ENCODE measurements at regions not wholly inside any gene's neighbourhood (a gene's known extent, or its start where the extent isn't known, plus 50 kb on each side); places are given as distances from the start of the nearest gene placed in this dataset.

DNA sequence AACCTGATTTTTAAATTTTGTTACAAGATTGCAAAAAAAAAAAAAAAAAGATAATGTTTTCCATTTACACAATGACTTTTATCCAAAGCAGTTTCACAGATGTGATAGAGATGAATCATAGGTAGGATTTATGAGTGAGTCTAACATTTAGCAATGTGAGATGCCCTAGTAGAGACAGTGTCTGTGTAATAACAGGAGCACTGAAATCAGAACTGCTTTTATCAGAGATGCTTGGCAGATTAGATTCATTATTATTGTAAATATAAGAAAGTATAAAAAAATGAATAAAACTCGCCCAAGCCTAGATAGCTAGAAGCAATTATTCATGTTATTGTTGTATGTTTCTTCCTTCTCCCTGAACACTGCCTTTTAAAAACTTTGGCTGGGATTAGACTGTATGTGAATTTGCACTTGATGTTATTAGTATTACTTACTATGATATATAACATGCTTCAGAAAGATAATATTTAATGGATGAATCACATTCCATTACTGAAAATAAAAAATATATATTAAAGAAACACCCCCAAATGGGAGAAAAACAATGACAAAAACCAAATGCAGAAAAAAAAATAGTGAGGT lies 567.3 kb upstream of the KLF4 start (continued):
- TF ChIP-seq, protein P1, sequence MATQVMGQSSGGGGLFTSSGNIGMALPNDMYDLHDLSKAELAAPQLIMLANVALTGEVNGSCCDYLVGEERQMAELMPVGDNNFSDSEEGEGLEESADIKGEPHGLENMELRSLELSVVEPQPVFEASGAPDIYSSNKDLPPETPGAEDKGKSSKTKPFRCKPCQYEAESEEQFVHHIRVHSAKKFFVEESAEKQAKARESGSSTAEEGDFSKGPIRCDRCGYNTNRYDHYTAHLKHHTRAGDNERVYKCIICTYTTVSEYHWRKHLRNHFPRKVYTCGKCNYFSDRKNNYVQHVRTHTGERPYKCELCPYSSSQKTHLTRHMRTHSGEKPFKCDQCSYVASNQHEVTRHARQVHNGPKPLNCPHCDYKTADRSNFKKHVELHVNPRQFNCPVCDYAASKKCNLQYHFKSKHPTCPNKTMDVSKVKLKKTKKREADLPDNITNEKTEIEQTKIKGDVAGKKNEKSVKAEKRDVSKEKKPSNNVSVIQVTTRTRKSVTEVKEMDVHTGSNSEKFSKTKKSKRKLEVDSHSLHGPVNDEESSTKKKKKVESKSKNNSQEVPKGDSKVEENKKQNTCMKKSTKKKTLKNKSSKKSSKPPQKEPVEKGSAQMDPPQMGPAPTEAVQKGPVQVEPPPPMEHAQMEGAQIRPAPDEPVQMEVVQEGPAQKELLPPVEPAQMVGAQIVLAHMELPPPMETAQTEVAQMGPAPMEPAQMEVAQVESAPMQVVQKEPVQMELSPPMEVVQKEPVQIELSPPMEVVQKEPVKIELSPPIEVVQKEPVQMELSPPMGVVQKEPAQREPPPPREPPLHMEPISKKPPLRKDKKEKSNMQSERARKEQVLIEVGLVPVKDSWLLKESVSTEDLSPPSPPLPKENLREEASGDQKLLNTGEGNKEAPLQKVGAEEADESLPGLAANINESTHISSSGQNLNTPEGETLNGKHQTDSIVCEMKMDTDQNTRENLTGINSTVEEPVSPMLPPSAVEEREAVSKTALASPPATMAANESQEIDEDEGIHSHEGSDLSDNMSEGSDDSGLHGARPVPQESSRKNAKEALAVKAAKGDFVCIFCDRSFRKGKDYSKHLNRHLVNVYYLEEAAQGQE (IDR thresholded peaks at IDR 0.05; ENCODE audit: low read depth): no peak
- TF ChIP-seq ELF1 (IDR thresholded peaks at IDR 0.05; ENCODE audit: borderline replicate concordance, low read depth) (no peak), CEBPB (IDR thresholded peaks at IDR 0.05; ENCODE audit: low read depth) (peak; percentile 68; the same call in 1 of the 2 replicates), SP1 (IDR thresholded peaks at IDR 0.05; ENCODE audit: low read depth) (peak; percentile 63; the same call in 1 of the 2 replicates), EZH2 (IDR thresholded peaks at IDR 0.05) (no peak)

DNA sequence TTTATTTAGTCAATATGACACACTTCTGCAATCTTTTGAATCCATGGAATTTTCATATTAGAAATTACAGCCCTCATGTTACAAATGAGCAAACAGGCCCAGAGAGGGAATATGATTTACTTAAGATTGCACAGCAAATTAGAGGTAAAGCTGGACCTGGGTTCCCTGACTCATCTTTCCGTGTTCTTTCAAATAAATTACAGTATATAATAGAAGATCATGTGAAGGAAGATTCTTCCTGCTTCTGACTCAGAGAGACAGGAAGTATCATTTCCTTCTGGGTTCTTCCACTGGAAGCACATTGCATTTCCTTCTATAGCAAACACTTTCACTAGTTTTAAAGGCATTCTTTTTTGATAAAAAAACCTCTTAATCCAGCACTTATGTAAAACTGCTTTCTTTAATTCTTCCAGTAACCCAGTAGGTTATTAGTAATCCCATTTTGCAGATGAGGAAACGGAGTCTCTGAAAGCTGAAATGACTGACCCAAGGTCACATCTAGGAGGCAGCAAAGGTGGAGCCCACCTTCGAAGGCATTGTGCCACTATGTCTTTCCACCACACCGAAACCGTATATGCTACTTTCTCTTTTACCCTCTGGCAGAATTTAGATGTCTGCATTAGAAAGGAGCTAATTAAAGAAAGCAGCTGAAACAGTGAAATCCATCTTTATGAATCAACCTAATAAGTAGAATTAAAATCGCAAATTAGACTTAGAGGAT lies 566.7 kb upstream of the KLF4 start:
- ATAC-seq (no peak), DNase-seq (ENCODE audit: low read depth, low spot score) (no peak)
- intact Hi-C loops (cut with micrococcal nuclease): loop anchor here (2.0 to 5.0 kb wide), 4 partner anchors 55 to 574 kb away; no protein-coding TSS in a partner anchor
- H3K4me3 ChIP-seq (replicated peaks in 1 of 2; ENCODE audit: low read depth in 1 of 2, low read length in 2 of 2): 0 out of 4 replicates have a peak overlapping the region, but pooled peaks of 1 of the 2 experiments have one; percentile 3
- BruUV-seq (replicated peaks): no TSS peak
- H3K36me3 ChIP-seq (ENCODE audit: control insufficient read depth in 1 of 2, insufficient read depth in 2 of 2, low read length in 2 of 2): no peaks in the 10 kb centered on the region
- H3K27ac ChIP-seq (ENCODE audit: low read depth, low read length): no peak overlapping the region; the same call in 1 of the 2 replicates
- peak overlapping the region; percentile 57 for H3K4me2 ChIP-seq (ENCODE audit: low read length)
- no peak overlapping the region for H2AFZ ChIP-seq (ENCODE audit: low read depth, low read length, poor library complexity, severe bottlenecking)
- H3K9ac ChIP-seq (ENCODE audit: low read length): peak overlapping the region; percentile 9; the same call in 1 of the 2 replicates
- ChIA-PET POLR2A (no interaction called here), CTCF (no interaction called here), RAD21 (ENCODE audit: low non-redundant PET in 1 of 2, low total read pairs in 2 of 2, uncharacterized antibody in 2 of 2, unreplicated experiment in 2 of 2) (no interaction called here)
- H4K20me1 ChIP-seq (ENCODE audit: insufficient read depth): no peaks in the 10 kb centered on the region
- H3K9me3 ChIP-seq (ENCODE audit: control insufficient read depth in 1 of 2, insufficient read depth in 1 of 2, low read depth in 1 of 2, low read length in 2 of 2): no peaks in the 10 kb centered on the region
- no peaks in the 10 kb centered on the region for H3K27me3 ChIP-seq (ENCODE audit: insufficient read depth, low read length)
- no peaks in the 10 kb centered on the region for H3K79me2 ChIP-seq (ENCODE audit: insufficient read depth, low read length)
- no peaks in the 10 kb centered on the region for H3K9me2 ChIP-seq (ENCODE audit: insufficient read depth)
- peaks cover 39 to 91% of the 10 kb centered on the region in 2 experiments for H3K4me1 ChIP-seq (ENCODE audit: control insufficient read depth in 1 of 2, insufficient read depth in 2 of 2, low read length in 2 of 2)
- TF ChIP-seq YY1 (IDR thresholded peaks at IDR 0.05; ENCODE audit: extremely low read depth, insufficient replicate concordance, low read depth, low read length) (no peak), ELF1 (IDR thresholded peaks at IDR 0.05; ENCODE audit: borderline replicate concordance, low read depth) (no peak; the same call in 1 of the 2 replicates), POLR2AphosphoS5 (IDR thresholded peaks at IDR 0.05; ENCODE audit: low read depth, low read length) (no peak), POLR2A (IDR thresholded peaks at IDR 0.05; ENCODE audit: borderline replicate concordance, extremely low read depth, insufficient read depth, insufficient read length) (no peak), CEBPB (IDR thresholded peaks at IDR 0.05; ENCODE audit: low read depth) (0 out of 2 replicates have a peak, but pooled peaks have one; percentile 33), SP1 (IDR thresholded peaks at IDR 0.05; ENCODE audit: low read depth) (peak; percentile 59), CBX3 (IDR thresholded peaks at IDR 0.05; ENCODE audit: low read depth) (peak; percentile 68), EZH2 (IDR thresholded peaks at IDR 0.05) (no peak), FOSL1 (IDR thresholded peaks at IDR 0.05; ENCODE audit: low read depth) (peak; percentile 58), ZNF274 (IDR thresholded peaks at IDR 0.05; ENCODE audit: low read depth, low read length) (no peak)
- TF ChIP-seq, protein P2, sequence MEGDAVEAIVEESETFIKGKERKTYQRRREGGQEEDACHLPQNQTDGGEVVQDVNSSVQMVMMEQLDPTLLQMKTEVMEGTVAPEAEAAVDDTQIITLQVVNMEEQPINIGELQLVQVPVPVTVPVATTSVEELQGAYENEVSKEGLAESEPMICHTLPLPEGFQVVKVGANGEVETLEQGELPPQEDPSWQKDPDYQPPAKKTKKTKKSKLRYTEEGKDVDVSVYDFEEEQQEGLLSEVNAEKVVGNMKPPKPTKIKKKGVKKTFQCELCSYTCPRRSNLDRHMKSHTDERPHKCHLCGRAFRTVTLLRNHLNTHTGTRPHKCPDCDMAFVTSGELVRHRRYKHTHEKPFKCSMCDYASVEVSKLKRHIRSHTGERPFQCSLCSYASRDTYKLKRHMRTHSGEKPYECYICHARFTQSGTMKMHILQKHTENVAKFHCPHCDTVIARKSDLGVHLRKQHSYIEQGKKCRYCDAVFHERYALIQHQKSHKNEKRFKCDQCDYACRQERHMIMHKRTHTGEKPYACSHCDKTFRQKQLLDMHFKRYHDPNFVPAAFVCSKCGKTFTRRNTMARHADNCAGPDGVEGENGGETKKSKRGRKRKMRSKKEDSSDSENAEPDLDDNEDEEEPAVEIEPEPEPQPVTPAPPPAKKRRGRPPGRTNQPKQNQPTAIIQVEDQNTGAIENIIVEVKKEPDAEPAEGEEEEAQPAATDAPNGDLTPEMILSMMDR (IDR thresholded peaks at IDR 0.05 in 2 of 3, conservative IDR thresholded peaks at IDR 0.05 in 1 of 3; ENCODE audit: borderline replicate concordance in 1 of 3, insufficient read depth in 1 of 3, low read depth in 2 of 3, low read length in 2 of 3): 0 out of 6 replicates have a peak, but pooled peaks of 1 of the 3 experiments have one; percentile 10
- TF ChIP-seq, protein P3, sequence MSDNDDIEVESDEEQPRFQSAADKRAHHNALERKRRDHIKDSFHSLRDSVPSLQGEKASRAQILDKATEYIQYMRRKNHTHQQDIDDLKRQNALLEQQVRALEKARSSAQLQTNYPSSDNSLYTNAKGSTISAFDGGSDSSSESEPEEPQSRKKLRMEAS (IDR thresholded peaks at IDR 0.05): no peak; the same call in 1 of the 2 replicates
- TF ChIP-seq, protein P4, sequence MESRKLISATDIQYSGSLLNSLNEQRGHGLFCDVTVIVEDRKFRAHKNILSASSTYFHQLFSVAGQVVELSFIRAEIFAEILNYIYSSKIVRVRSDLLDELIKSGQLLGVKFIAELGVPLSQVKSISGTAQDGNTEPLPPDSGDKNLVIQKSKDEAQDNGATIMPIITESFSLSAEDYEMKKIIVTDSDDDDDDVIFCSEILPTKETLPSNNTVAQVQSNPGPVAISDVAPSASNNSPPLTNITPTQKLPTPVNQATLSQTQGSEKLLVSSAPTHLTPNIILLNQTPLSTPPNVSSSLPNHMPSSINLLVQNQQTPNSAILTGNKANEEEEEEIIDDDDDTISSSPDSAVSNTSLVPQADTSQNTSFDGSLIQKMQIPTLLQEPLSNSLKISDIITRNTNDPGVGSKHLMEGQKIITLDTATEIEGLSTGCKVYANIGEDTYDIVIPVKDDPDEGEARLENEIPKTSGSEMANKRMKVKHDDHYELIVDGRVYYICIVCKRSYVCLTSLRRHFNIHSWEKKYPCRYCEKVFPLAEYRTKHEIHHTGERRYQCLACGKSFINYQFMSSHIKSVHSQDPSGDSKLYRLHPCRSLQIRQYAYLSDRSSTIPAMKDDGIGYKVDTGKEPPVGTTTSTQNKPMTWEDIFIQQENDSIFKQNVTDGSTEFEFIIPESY (IDR thresholded peaks at IDR 0.05; ENCODE audit: extremely low read depth, insufficient replicate concordance, low read length): no peak

All from HCT116 (cell line).